ENCODE measurements at regions not wholly inside any gene's neighbourhood (a gene's known extent, or its start where the extent isn't known, plus 50 kb on each side); places are given as distances from the start of the nearest gene placed in this dataset.
"Not testable (repeated sequence)": the region's sequence is repeated elsewhere in the genome, so short reads cannot be mapped to it uniquely, and the experiment has no call there.

- DNase-seq (ENCODE audit: low spot score) = no peak
Observed at GRCh38 chr3:18618723-18619122, 193.6 kb upstream of the SATB1 start.

DNA sequence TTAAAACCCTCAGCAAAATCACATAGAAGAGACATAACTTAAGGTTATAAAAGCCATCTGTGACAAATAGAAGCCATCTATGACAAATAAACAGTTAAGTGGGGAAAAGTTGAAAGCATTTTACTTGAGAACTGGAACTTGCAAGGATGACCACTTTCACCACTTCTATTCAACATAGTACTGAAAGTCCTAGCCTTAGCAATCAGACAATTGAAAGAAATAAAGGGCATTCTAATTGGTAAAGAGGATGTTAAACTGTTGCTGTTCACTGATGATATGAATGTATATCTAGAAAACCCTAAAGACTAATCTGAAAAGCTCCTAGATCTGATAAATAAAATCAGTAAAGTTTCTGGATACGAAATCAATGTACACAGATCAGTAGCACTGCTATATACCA lies 186.9 kb upstream of the SATB1 start:
- no peak for DNase-seq (ENCODE audit: low spot score)

- DNase-seq (ENCODE audit: low spot score) = no peak
Observed at GRCh38 chr3:18609187-18609586, 184.0 kb upstream of the SATB1 start.

- no peak for DNase-seq (ENCODE audit: low spot score)
Observed at GRCh38 chr3:18597919-18598318, 172.8 kb upstream of the SATB1 start.

- no peak for DNase-seq (ENCODE audit: low spot score)
Observed at GRCh38 chr3:18593231-18593630, 168.1 kb upstream of the SATB1 start.

DNA sequence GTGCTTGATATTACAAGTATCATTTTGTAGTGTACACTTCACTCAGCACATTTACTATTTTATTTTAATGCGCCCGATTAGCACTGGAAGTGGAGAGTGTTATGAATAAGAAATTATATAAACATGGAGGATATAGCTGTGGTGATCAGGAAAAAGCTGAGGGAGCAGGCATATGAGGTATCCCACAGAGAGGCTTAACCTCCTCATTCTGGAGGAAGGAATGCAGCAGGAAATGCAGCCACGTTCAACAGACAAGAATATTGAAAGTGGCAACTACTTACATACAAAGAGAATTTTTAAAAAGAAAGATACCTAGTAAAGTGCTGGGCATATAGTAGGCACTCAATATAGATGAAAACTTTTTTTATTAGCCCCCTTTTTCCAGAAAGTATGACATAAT lies 166.0 kb upstream of the SATB1 start:
- no peak for DNase-seq (ENCODE audit: low spot score)

GRCh38 chr3:18586076-18586475 lies 160.9 kb upstream of the SATB1 start:
- no peak for DNase-seq (ENCODE audit: low spot score)

GRCh38 chr3:18585004-18585968 lies 160.1 kb upstream of the SATB1 start:
- no peak for DNase-seq (ENCODE audit: low spot score)

DNA sequence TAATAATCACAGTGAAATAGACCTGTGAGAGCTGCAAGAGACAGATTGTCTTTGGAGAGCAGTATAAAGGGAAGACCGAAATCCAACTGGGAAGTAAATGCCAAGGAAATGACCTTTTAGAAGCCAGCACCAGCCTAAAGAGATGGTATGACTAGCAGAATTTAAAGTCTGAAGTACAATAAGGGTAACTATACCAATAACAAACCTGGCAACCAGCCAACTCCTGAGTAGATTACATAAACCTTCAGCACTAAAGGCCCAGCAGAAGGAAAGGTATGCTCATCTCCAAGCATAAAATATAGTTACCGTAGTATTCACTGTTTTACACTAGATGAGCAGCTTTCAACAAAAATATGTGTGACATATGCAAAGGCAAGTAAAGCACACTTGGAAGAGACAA lies 155.1 kb upstream of the SATB1 start:
- no peak for DNase-seq (ENCODE audit: low spot score)

GRCh38 chr3:18579661-18580060 lies 154.5 kb upstream of the SATB1 start:
- no peak for DNase-seq (ENCODE audit: low spot score)

DNA sequence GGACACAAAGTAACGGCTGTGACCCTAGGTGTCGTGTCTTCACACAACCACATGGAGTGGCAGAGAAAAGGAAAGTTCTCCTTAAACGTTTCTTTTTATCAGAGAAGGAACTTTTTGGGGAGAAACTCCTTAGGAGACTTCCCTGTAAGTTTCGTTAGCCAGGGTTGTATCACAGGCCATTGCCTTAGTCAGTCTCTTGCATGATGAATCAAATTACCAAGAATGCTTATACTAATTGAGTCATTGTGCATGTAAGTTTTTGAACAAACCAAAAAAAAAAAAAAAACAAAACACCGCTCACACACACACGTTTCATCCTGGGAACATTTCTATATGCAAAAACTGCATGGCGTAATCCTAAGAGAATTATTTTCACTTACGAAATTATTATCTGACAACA lies 150.4 kb upstream of the SATB1 start:
- DNase-seq (ENCODE audit: low spot score) = no peak

- DNase-seq (ENCODE audit: low spot score) = no peak
Observed at GRCh38 chr3:18572809-18573208, 147.7 kb upstream of the SATB1 start.

DNA sequence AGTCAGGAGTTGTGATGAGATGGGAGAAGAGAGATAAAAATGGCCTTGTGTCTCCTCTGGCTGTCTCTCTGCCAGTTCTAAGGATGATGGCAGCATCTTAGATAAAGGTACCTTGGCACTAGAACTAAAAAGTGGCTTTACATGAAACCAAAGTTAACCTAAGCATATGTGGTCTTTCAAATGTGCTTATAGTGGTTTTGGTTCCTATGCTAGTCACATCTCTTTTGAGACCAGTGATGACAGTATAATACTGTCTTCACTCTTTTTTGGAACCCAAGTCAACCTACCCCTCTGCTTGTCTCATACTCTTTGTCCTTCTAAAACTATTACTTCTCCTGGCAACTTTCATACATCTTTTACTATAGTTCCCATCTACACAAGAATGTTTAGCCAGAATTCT lies 142.2 kb upstream of the SATB1 start:
- no peak for DNase-seq (ENCODE audit: low spot score)

DNA sequence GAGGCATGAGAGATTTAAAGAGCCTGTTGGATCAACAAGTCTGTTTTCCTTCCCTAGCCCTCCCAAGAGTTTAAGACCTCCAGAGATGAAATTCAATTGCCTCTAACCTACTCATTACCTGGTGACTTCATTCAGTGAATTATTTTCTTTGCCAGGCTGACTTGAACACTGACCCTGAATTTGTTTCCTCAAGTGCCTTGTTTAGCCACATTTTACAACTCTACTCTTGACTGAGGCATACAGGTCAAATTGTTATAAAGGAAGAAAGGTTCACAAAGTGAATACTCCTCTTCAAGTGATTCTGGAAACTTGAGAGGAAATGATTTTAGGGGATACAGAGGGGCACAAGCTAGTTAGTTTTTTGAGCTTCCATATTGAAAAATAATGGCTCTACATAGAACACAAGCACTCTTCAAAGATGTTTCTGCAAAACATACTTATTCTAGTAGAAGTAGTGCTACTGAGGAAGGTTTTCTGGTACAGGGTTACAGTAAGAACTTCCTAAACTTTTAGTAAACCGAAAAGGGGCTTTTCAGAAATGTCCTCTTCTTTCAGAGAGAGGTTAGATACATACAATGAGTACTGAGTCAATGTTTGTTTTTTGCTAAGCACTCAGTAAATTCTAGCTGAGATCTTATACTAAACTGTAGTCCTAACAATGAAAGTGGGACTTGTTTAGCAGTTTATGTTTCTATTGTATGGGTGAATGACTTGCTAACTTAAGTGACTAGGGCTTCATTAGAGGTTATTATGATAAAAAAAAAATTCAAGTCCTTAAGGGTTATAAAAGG lies 137.4 kb upstream of the SATB1 start:
- no peak for DNase-seq (ENCODE audit: low spot score)

GRCh38 chr3:18559331-18559842 lies 134.2 kb upstream of the SATB1 start:
- DNase-seq (ENCODE audit: low spot score) = peak; percentile 56

DNA sequence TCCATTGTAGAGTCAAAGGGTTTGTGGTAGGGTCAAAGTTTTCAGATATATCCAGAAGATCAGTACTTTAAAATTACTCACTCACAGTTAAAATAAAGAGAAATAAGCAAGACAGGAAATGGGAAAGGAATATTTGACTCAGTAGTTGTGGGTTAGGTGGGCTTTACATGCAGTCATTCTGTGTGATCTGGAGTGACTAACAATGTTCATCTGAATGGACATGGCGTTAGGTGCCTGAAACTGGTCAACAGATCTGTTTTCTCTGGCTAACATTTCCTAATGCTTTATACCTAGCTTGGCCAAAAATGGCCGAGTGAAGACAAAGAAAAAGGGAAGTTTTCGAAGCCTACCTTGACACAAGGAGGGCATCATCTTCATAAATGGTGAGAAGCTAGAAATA lies 133.4 kb upstream of the SATB1 start:
- DNase-seq (ENCODE audit: low spot score) = no peak

DNA sequence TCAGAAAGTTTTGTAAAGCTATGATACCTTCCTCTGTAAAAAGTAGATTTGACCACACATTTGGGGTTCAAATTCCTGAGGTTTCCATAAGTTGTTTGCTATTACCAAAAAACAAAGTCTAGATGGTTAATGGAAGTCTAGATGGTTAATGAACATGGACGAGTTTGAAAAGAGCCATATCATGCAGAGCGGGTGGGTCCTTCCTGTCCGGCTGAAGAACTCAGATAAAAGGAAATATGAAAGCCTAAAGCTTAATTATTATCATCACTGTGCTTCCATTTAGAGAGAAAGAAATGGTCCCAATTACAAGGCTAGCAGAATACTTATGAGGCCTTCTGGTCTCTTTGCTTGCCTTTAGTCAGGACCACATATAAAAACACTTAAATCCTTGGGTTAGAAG lies 132.1 kb upstream of the SATB1 start:
- no peak for DNase-seq (ENCODE audit: low spot score)

- DNase-seq (ENCODE audit: low spot score) = no peak
Observed at GRCh38 chr3:18556503-18557135, 131.5 kb upstream of the SATB1 start.

GRCh38 chr3:18556001-18556408 lies 130.9 kb upstream of the SATB1 start:
- no peak for DNase-seq (ENCODE audit: low spot score)

- DNase-seq (ENCODE audit: low spot score) = not testable (repeated sequence)
Observed at GRCh38 chr3:18552579-18553105, 127.5 kb upstream of the SATB1 start.

GRCh38 chr3:18546632-18547031 lies 121.5 kb upstream of the SATB1 start:
- DNase-seq (ENCODE audit: low spot score) = no peak

DNA sequence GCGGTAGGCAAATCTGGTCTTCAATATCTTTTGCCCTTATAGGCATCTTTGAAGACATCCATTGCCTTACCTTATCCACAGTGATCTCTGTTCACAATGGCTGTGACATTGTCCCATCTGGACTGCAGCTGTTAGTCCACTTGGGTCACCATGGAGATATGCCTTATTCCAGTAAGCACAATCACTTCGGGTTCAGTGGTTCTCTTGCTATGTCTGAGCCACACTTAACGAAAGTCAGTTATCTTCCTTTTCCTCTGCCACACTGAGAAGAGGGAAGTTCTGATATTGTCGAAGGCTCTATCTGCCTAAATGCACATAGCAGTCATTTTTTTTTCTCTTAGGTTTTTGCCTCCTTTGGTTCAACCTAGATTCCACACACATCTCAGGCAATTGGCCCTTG lies 119.0 kb upstream of the SATB1 start:
- no peak for DNase-seq (ENCODE audit: low spot score)
